ENCODE measurements at regions not wholly inside any gene's neighbourhood (a gene's known extent, or its start where the extent isn't known, plus 50 kb on each side); places are given as distances from the start of the nearest gene placed in this dataset.

DNA sequence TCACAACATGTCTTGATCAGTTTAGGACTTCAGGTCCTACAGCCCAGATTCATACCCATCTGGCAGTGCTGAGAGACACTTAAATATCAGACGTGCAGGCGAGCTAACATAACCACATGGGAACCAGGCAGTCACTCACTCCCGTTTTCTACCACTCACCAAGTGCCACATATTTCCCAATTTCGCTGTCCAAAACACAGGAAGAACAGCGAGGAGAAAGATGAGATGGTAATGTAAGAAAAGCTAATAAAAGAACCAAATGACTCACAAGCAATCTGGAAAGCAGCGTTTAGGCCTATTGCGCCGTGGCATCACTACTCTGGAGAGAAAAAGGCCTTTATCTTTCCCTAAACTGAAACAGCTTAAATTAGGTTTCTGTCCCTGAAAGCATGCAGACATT lies 647.8 kb upstream of the SLC39A10 start:
- Histone ChIP-seq H3K4me1 (no peaks in the 10 kb centered on the region), H3K27ac (no peak overlapping the region), H3K36me3 (no peaks in the 10 kb centered on the region), H3K9me3 (no peaks in the 10 kb centered on the region), H3K4me3 (no peak overlapping the region), H3K27me3 (no peaks in the 10 kb centered on the region)
- intact Hi-C loops (cut with DNase I; ENCODE audit: low total_unique reads) = no loop called here
- DNase-seq = no peak
- TF ChIP-seq, protein P1, sequence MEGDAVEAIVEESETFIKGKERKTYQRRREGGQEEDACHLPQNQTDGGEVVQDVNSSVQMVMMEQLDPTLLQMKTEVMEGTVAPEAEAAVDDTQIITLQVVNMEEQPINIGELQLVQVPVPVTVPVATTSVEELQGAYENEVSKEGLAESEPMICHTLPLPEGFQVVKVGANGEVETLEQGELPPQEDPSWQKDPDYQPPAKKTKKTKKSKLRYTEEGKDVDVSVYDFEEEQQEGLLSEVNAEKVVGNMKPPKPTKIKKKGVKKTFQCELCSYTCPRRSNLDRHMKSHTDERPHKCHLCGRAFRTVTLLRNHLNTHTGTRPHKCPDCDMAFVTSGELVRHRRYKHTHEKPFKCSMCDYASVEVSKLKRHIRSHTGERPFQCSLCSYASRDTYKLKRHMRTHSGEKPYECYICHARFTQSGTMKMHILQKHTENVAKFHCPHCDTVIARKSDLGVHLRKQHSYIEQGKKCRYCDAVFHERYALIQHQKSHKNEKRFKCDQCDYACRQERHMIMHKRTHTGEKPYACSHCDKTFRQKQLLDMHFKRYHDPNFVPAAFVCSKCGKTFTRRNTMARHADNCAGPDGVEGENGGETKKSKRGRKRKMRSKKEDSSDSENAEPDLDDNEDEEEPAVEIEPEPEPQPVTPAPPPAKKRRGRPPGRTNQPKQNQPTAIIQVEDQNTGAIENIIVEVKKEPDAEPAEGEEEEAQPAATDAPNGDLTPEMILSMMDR (IDR thresholded peaks at IDR 0.05) = no peak

DNA sequence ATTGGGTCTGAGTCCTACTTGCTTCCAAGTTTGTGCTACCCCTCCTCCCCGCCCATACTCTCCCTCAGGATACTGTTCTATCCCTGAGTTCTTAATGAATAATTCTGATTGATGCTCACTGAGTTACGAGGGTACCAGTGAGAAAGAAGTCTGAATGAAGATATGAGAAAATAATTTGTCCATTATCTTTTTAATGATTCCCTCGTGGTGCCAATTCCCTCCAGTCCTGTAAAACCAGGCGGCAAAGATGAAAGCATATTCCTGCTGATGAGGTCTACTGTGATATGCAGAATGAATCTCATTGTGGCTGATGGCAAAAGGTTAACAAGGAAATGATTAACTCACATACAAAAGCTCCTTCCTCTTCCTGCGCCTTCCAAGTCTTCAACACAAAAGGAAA lies 650.2 kb upstream of the SLC39A10 start:
- DNase-seq = no peak
- no peaks in the 10 kb centered on the region for H3K9me3 ChIP-seq
- H3K36me3 ChIP-seq = no peaks in the 10 kb centered on the region
- H3K27ac ChIP-seq = no peak overlapping the region
- TF ChIP-seq, protein P1 (IDR thresholded peaks at IDR 0.05) = no peak
- H3K4me1 ChIP-seq = no peaks in the 10 kb centered on the region
- intact Hi-C loops (cut with DNase I; ENCODE audit: low total_unique reads) = no loop called here
- no peak overlapping the region for H3K4me3 ChIP-seq
- no peaks in the 10 kb centered on the region for H3K27me3 ChIP-seq

DNA sequence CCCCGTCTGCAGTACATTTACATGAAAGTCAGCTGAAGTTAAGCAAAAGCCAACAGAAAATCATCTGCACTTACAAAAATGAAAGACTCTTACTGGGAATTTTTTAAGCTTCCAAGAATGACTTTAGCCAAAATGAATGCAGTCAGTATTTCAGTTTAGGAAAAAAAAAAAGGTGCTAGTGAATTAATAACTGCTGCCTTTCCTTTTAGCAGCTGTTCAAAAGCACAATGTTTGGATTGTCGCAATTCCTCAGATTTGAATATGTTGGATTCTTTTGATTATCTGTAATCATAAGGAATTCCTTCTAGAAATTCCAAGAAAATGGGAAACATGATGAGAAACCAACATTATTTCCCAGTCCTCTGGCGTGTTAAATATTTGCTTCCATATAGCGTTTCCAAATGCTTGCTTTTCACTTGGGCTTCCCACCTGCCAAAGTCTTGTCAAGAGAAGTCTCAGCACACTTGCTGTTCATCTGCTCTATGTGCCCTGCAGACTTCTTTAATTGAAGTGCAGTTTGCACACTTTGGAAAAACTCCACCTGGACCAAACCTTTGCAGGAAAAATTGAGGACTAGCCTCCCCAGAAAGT lies 653.0 kb upstream of the SLC39A10 start:
- TF ChIP-seq, protein P1 (IDR thresholded peaks at IDR 0.05) = no peak
- Histone ChIP-seq H3K27me3 (no peaks in the 10 kb centered on the region), H3K4me1 (no peaks in the 10 kb centered on the region), H3K36me3 (no peaks in the 10 kb centered on the region), H3K27ac (no peak overlapping the region), H3K4me3 (no peak overlapping the region), H3K9me3 (no peaks in the 10 kb centered on the region)
- no peak for DNase-seq
- intact Hi-C loops (cut with DNase I; ENCODE audit: low total_unique reads) = no loop called here

DNA sequence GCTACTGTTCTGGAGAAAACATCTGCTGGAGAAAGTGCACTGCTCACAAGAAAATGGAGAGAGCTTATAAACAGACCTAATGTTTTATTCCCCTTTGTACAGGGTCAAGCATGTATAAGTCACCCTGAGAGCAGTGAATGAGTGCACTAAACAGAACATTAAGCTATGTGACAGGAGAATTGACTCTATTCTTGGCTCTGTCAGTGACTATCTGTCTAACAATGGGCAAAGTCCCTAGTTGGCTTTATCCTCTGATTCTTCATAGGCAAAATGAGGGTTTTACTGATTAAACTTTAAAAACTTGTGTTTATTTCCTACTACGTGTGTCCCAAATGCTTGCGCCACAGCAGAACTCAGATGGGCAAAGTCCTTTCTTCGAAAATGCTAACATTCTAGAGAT lies 655.1 kb upstream of the SLC39A10 start:
- intact Hi-C loops (cut with DNase I; ENCODE audit: low total_unique reads) = no loop called here
- Histone ChIP-seq H3K9me3 (no peaks in the 10 kb centered on the region), H3K4me3 (no peak overlapping the region), H3K4me1 (no peaks in the 10 kb centered on the region), H3K27ac (no peak overlapping the region), H3K36me3 (no peaks in the 10 kb centered on the region), H3K27me3 (no peaks in the 10 kb centered on the region)
- TF ChIP-seq, protein P1 (IDR thresholded peaks at IDR 0.05) = no peak
- DNase-seq = no peak

DNA sequence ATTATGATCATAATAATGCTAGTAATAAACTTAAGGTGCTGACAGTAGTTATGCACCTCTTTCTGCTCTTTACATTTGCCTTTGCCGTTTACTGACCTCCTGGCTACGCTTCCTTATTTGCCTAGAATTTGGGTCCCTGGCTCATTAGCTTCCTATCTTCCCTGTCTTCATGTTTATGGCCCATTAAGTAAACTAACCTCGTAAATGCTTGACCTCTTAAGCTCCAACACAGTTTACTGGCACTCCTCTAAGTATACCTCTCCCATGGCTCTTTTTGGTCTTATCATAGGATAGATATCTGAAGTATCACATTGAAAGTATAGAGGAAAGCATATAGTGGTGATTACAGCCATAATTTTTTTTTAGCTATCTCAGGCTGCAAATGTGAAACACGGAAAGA lies 657.3 kb upstream of the SLC39A10 start:
- no peaks in the 10 kb centered on the region for H3K36me3 ChIP-seq
- intact Hi-C loops (cut with DNase I; ENCODE audit: low total_unique reads) = no loop called here
- no peak for DNase-seq

More for the DNA sequence above, 657.3 kb upstream of the SLC39A10 start:
- Histone ChIP-seq H3K27ac (no peak overlapping the region), H3K27me3 (no peaks in the 10 kb centered on the region), H3K4me3 (no peak overlapping the region), H3K9me3 (no peaks in the 10 kb centered on the region), H3K4me1 (no peaks in the 10 kb centered on the region)
- TF ChIP-seq, protein P1 (IDR thresholded peaks at IDR 0.05) = no peak

Measured in tibial artery (tissue), 4 donors.